ENCODE measurements at regions not wholly inside any gene's neighbourhood (a gene's known extent, or its start where the extent isn't known, plus 50 kb on each side); places are given as distances from the start of the nearest gene placed in this dataset.

GRCh38 chrX:67939270-67939669 lies 395.4 kb downstream of the AR start:
- TF ChIP-seq POLR2A (IDR thresholded peaks at IDR 0.05; ENCODE audit: low read depth, low read length) = no peak
- TF ChIP-seq POLR2AphosphoS5 (IDR thresholded peaks at IDR 0.05; ENCODE audit: low read depth, low read length) = no peak
